Loucy (cell line): ENCODE measurements at regions not wholly inside any gene's neighbourhood (a gene's known extent, or its start where the extent isn't known, plus 50 kb on each side); places are given as distances from the start of the nearest gene placed in this dataset.
A peak's percentile ranks its signal among the peaks of the same experiment; 100 is the strongest.

Source experiments
- H2AFZ ChIP-seq: fragments of 200-600 bp; sonication (generic); 2 replicates; pipeline ENCODE4 v1.6.0; 2016; ENCODE audit warnings: antibody characterized with exemption, mild to moderate bottlenecking, low read length, moderate library complexity
- H3F3A ChIP-seq: fragments of 200-600 bp; 2 replicates; pipeline ENCODE4 v1.6.0; 2016; ENCODE audit warnings: antibody characterized with exemption, low read depth, mild to moderate bottlenecking
- H3K27me3 ChIP-seq: fragments of 200-600 bp; sonication (generic); 2 replicates; pipeline ENCODE4 v1.6.1; 2014; ENCODE audit warnings: low read length, mild to moderate bottlenecking; ENCODE audit not compliant: insufficient read depth, poor library complexity, severe bottlenecking
- H3K36me3 ChIP-seq: fragments of 200-600 bp; sonication (generic); 2 replicates; pipeline ENCODE4 v1.6.1; 2016; ENCODE audit warnings: low read length; ENCODE audit not compliant: insufficient read depth
- H3K4me1 ChIP-seq: fragments of 200-600 bp; sonication (generic); 2 replicates; pipeline ENCODE4 v1.5.1; 2014; ENCODE audit warnings: low read length, mild to moderate bottlenecking; ENCODE audit not compliant: insufficient read depth, poor library complexity, severe bottlenecking
- H3K4me2 ChIP-seq: fragments of 200-600 bp; sonication (generic); 2 replicates; pipeline ENCODE4 v1.6.0; 2014; ENCODE audit warnings: antibody characterized with exemption, low read length, low read depth, mild to moderate bottlenecking; ENCODE audit not compliant: poor library complexity, severe bottlenecking
- H3K4me3 ChIP-seq: fragments of 200-600 bp; sonication (generic); 2 replicates; pipeline ENCODE4 v1.5.1; 2014; ENCODE audit warnings: low read length, mild to moderate bottlenecking, mixed read lengths; ENCODE audit not compliant: poor library complexity, severe bottlenecking
- H3K79me2 ChIP-seq: fragments of 200-600 bp; sonication (generic); 2 replicates; pipeline ENCODE4 v1.6.1; 2014; ENCODE audit warnings: low read length; ENCODE audit not compliant: insufficient read depth
- H3K9ac ChIP-seq: fragments of 200-600 bp; sonication (generic); 2 replicates; pipeline ENCODE4 v1.6.0; 2014; ENCODE audit warnings: mild to moderate bottlenecking, low read depth, low read length, moderate library complexity; ENCODE audit not compliant: poor library complexity, severe bottlenecking
- H3K9me2 ChIP-seq: fragments of 200-600 bp; sonication (generic); replicated peaks from 2 replicates; pipeline ENCODE4 v1.6.1; 2016; ENCODE audit warnings: low read depth, low read length, mixed read lengths
- H3K9me3 ChIP-seq: fragments of 200-600 bp; sonication (generic); 2 replicates; pipeline ENCODE4 v1.6.1; 2014; ENCODE audit warnings: mild to moderate bottlenecking, antibody characterized with exemption, low read length, low read depth; ENCODE audit not compliant: insufficient read depth
- H4K20me1 ChIP-seq: fragments of 200-600 bp; sonication (generic); 2 replicates; pipeline ENCODE4 v1.6.0; 2014; ENCODE audit warnings: antibody characterized with exemption, low read length, mild to moderate bottlenecking; ENCODE audit not compliant: insufficient read depth, poor library complexity, severe bottlenecking
- EZH2phosphoT487 ChIP-seq: fragments of 200-600 bp; IDR thresholded peaks from 2 replicates; pipeline ENCODE4 v1.6.1; 2018; ENCODE audit warnings: antibody characterized with exemption, mild to moderate bottlenecking, moderate library complexity, borderline replicate concordance
- TF ChIP-seq, protein P1 (sequence below): fragments of 200-600 bp; sonication (generic); conservative IDR thresholded peaks from 2 replicates; pipeline ENCODE4 v1.5.1; 2014; ENCODE audit warnings: mild to moderate bottlenecking, antibody characterized with exemption, low read length

DNA sequence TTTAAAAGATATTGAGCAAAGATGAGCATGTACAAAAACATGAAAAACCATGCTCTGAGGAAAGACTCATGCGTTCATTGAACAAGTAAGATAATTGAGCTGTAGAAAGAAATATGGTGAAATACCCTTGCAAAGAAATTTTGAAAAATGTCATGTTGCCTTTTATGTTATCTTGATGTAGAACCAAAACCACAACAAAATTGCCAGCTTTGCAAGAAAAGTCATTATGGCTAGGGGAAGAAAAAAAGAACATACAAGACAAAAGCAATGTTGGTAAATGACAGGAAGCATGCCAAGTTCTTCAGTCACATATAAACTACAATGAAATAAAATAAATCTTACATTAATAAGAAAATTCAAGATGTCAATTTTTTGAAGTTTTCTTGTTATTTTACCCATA lies 368.0 kb downstream of the IRX1 start:
- Histone ChIP-seq H3K4me3 (no peak overlapping the region), H3K9me2 (no peaks in the 10 kb centered on the region), H3F3A (no peaks in the 10 kb centered on the region), H3K4me2 (no peak overlapping the region), H3K4me1 (peaks cover 22% of the 10 kb centered on the region), H3K27me3 (no peaks in the 10 kb centered on the region), H2AFZ (no peak overlapping the region), H3K36me3 (no peaks in the 10 kb centered on the region), H3K79me2 (no peaks in the 10 kb centered on the region), H3K9me3 (peaks cover 9% of the 10 kb centered on the region), H4K20me1 (no peaks in the 10 kb centered on the region), H3K9ac (no peak overlapping the region)
- TF ChIP-seq EZH2phosphoT487 = no peak
- TF ChIP-seq, protein P1, sequence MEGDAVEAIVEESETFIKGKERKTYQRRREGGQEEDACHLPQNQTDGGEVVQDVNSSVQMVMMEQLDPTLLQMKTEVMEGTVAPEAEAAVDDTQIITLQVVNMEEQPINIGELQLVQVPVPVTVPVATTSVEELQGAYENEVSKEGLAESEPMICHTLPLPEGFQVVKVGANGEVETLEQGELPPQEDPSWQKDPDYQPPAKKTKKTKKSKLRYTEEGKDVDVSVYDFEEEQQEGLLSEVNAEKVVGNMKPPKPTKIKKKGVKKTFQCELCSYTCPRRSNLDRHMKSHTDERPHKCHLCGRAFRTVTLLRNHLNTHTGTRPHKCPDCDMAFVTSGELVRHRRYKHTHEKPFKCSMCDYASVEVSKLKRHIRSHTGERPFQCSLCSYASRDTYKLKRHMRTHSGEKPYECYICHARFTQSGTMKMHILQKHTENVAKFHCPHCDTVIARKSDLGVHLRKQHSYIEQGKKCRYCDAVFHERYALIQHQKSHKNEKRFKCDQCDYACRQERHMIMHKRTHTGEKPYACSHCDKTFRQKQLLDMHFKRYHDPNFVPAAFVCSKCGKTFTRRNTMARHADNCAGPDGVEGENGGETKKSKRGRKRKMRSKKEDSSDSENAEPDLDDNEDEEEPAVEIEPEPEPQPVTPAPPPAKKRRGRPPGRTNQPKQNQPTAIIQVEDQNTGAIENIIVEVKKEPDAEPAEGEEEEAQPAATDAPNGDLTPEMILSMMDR = no peak

DNA sequence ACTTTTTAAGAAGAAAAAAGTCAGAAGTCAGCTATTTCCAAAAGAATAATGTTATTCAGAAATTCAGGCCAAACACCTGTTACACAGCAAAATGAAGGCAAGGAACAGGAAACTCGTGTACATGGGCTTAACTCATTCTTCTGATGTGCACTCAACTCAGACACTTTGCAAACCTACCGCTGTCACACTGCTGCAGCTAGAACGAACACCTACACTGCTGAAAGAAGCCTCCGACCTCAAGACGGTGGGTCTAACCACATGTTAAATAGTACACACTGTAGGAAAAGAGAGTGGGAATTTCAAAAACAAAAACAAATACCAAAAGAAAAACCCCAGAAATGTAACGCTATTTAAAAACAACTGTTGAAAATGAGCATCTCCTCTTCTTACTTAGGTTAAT lies 384.5 kb downstream of the IRX1 start:
- Histone ChIP-seq H3K79me2 (no peaks in the 10 kb centered on the region), H2AFZ (peak overlapping the region; percentile 65; the same call in 1 of the 2 replicates), H3K27me3 (no peaks in the 10 kb centered on the region), H3K4me2 (no peak overlapping the region), H3K4me3 (no peak overlapping the region), H3K36me3 (no peaks in the 10 kb centered on the region), H3F3A (no peaks in the 10 kb centered on the region), H3K9me2 (no peaks in the 10 kb centered on the region), H3K9ac (no peak overlapping the region), H4K20me1 (no peaks in the 10 kb centered on the region), H3K9me3 (peaks cover 11% of the 10 kb centered on the region; the same call in 1 of the 2 replicates), H3K4me1 (no peaks in the 10 kb centered on the region)
- no peak for TF ChIP-seq EZH2phosphoT487
- TF ChIP-seq, protein P1 = no peak

DNA sequence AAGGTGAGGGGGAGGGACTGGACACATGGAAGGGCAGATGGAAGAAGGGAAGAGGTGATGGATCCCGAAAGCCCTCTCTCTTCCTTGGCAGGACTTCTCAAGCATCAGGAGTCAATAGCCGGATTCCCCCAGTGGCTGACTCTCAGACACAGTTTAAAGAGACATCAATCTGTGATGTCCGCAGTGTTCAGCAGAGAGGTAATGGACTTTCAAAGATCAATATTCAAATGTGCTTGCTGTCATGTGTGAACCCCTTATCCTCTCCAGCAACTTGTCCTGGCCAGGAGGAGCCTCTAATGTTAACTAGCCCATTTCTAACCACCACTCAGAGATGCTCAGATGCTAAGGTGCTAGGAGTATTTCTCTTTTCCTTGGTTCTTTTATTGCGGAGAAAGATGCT lies 392.2 kb downstream of the IRX1 start:
- no peaks in the 10 kb centered on the region for H3K9me3 ChIP-seq
- no peaks in the 10 kb centered on the region for H3K27me3 ChIP-seq
- H4K20me1 ChIP-seq = no peaks in the 10 kb centered on the region
- H2AFZ ChIP-seq = no peak overlapping the region
- no peak overlapping the region for H3K9ac ChIP-seq
- no peak overlapping the region for H3K4me3 ChIP-seq
- TF ChIP-seq, protein P1 = no peak
- H3F3A ChIP-seq = no peaks in the 10 kb centered on the region
- H3K4me1 ChIP-seq = no peaks in the 10 kb centered on the region
- H3K4me2 ChIP-seq = no peak overlapping the region
- H3K9me2 ChIP-seq = no peaks in the 10 kb centered on the region
- no peaks in the 10 kb centered on the region for H3K79me2 ChIP-seq
- H3K36me3 ChIP-seq = no peaks in the 10 kb centered on the region
